PC-3 (cell line): ENCODE measurements at regions not wholly inside any gene's neighbourhood (a gene's known extent, or its start where the extent isn't known, plus 50 kb on each side); places are given as distances from the start of the nearest gene placed in this dataset.
A peak's percentile ranks its signal among the peaks of the same experiment; 100 is the strongest.

ENCODE experiments used
- ATAC-seq: fragments of 200-7000 bp; cut with Tn5 transposase; 2 replicates; pipeline ENCODE4 v1.9.1; 2020; ENCODE audit warnings: mild to moderate bottlenecking, moderate library complexity
- BruUV-seq: library from RNA; stranded (reverse); fragments of 400-500 nt; replicated peaks from 2 replicates; lab custom pipeline; 2021; lab: Mats Ljungman, UMichigan
- CTCF ChIA-PET: fragments of 300-600 bp; sonication (Branson Sonifier 250); formaldehyde crosslinking; loops from one replicate; lab custom pipeline; 2022; ENCODE audit warnings: antibody characterized with exemption; lab: Charles Lee
- POLR2A ChIA-PET: fragments of 300-600 bp; sonication (Branson Sonifier 250); formaldehyde crosslinking; loops from one replicate; lab custom pipeline; 2022; ENCODE audit warnings: antibody characterized with exemption; ENCODE audit not compliant: unreplicated experiment; lab: Charles Lee
- DNase-seq: peaks from one replicate; pipeline ENCODE4 v3.0.0-alpha.2; 2015
- H2AFZ ChIP-seq: fragments of 300-600 bp; sonication (generic); 2 replicates; pipeline ENCODE4 v1.6.0; 2016; ENCODE audit warnings: antibody characterized with exemption, low read length
- H3F3A ChIP-seq: fragments of 300-600 bp; sonication (generic); one replicate; pipeline ENCODE4 v1.6.0; 2017; ENCODE audit warnings: antibody characterized with exemption, low read length, control low read depth, mild to moderate bottlenecking; ENCODE audit not compliant: unreplicated experiment
- H3K27ac ChIP-seq: fragments of 300-600 bp; sonication (generic); 2 replicates; pipeline ENCODE4 v1.5.1; 2016; ENCODE audit warnings: mild to moderate bottlenecking, low read length
- H3K27me3 ChIP-seq: fragments of 300-600 bp; sonication (generic); 2 replicates; pipeline ENCODE4 v1.6.1; 2016; ENCODE audit warnings: low read length, mixed read lengths
- H3K36me3 ChIP-seq: fragments of 300-600 bp; sonication (generic); 2 replicates; pipeline ENCODE4 v1.6.1; 2016; ENCODE audit warnings: low read depth, mixed run types, low read length, mixed read lengths
- H3K4me1 ChIP-seq: fragments of 300-600 bp; sonication (generic); 2 replicates; pipeline ENCODE4 v1.5.1; 2016; ENCODE audit warnings: low read length; ENCODE audit not compliant: insufficient read depth
- H3K4me2 ChIP-seq: fragments of 300-600 bp; sonication (generic); 2 replicates; pipeline ENCODE4 v1.6.0; 2016; ENCODE audit warnings: low read length
- H3K4me3 ChIP-seq: fragments of 300-600 bp; sonication (generic); 2 replicates; pipeline ENCODE4 v1.5.1; 2016; ENCODE audit warnings: mild to moderate bottlenecking, low read length, mixed read lengths
- H3K79me2 ChIP-seq: fragments of 300-600 bp; sonication (generic); 2 replicates; pipeline ENCODE4 v1.6.1; 2017; ENCODE audit warnings: low read length, mixed read lengths
- H3K9ac ChIP-seq: fragments of 300-600 bp; sonication (generic); 2 replicates; pipeline ENCODE4 v1.6.0; 2016; ENCODE audit warnings: mild to moderate bottlenecking, low read length
- H3K9me2 ChIP-seq: fragments of 300-600 bp; sonication (generic); replicated peaks from 2 replicates; pipeline ENCODE4 v1.6.1; 2016; ENCODE audit warnings: mixed run types, low read length, mixed read lengths
- H3K9me3 ChIP-seq: fragments of 300-600 bp; sonication (generic); 2 replicates; pipeline ENCODE4 v1.6.1; 2016; ENCODE audit warnings: low read length, mixed read lengths
- H4K20me1 ChIP-seq: fragments of 300-600 bp; sonication (generic); 2 replicates; pipeline ENCODE4 v1.6.1; 2016; ENCODE audit warnings: low read length, mixed read lengths
- CTCF ChIP-seq: fragments of 300-600 bp; sonication (generic); conservative IDR thresholded peaks from 2 replicates; pipeline ENCODE4 v1.5.1; 2017; ENCODE audit warnings: antibody characterized with exemption, low read depth, mild to moderate bottlenecking, low read length
- EZH2 ChIP-seq: fragments of 300-600 bp; sonication (generic); IDR thresholded peaks from one replicate; pipeline ENCODE4 v1.6.1; 2017; ENCODE audit warnings: antibody characterized with exemption, mild to moderate bottlenecking, low read length; ENCODE audit not compliant: unreplicated experiment
- EZH2phosphoT487 ChIP-seq: fragments of 300-600 bp; sonication (generic); IDR thresholded peaks from 2 replicates; pipeline ENCODE4 v1.6.1; 2018; ENCODE audit warnings: mild to moderate bottlenecking, antibody characterized with exemption, low read length, borderline replicate concordance
- intact Hi-C: fragments of 100-400 bp; cut with micrococcal nuclease; formaldehyde crosslinking; loops from 2 replicates; pipeline ENCODE4 v1.9.0; 2023

DNA sequence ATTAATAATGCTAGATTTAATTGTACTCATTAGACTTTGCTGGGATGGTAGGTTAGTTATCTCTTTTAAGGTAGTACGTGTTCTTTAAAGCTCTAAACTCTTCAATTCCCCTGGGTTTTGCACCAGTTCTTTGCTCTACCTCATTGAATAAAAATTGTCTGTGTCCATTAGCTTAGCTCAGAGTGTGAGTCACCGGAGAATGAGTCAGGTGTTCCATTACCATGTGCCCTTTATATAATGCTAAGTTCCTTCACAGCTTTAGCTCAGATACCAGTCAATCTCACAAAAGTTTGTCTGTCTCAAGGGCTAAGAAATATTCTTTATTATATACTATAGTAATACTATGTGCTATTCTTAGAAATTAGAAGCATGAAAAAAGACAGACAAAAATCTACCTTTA lies 339.4 kb downstream of the PRELID2 start:
- H3K9me2 ChIP-seq = no peaks in the 10 kb centered on the region
- no peak overlapping the region for H3K4me3 ChIP-seq
- no peak overlapping the region for H3K9ac ChIP-seq
- H3K4me1 ChIP-seq = peaks cover 11% of the 10 kb centered on the region
- H4K20me1 ChIP-seq = no peaks in the 10 kb centered on the region
- H3K79me2 ChIP-seq = no peaks in the 10 kb centered on the region
- H3K36me3 ChIP-seq = no peaks in the 10 kb centered on the region
- H3K27me3 ChIP-seq = no peaks in the 10 kb centered on the region
- no peak overlapping the region for H2AFZ ChIP-seq
- ATAC-seq = peak; percentile 97
- ChIA-PET CTCF (no interaction called here), POLR2A (no interaction called here)
- BruUV-seq = no TSS peak
- H3K27ac ChIP-seq = peak overlapping the region; percentile 14; the same call in 1 of the 2 replicates
- no peak for TF ChIP-seq EZH2phosphoT487
- TF ChIP-seq EZH2 = no peak
- TF ChIP-seq CTCF = no peak
- no peak overlapping the region; the same call in 1 of the 2 replicates for H3K4me2 ChIP-seq
- DNase-seq = peak; percentile 76
- H3F3A ChIP-seq = no peaks in the 10 kb centered on the region
- H3K9me3 ChIP-seq = no peaks in the 10 kb centered on the region
- intact Hi-C loops = no loop called here

DNA sequence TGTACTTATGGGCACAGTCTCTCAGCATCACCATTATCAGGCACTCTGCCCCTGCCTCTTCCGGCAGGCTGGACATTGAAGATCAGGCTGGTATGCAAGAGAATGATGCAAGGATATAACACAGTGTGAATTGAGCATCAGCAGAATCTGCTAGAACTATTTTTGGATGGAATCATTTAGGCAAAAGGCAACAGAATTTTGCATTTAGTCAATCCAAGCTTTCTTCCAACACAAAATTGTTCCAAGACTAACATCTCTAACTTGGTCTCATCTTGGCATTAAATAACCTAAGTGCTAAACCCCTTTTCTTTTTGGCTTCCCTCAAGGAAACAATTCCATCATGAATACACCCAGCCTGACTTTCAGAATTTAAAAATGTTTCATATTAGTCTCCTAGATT lies 339.9 kb downstream of the PRELID2 start:
- H3K9ac ChIP-seq = no peak overlapping the region
- no peak overlapping the region for H3K4me3 ChIP-seq
- H3K36me3 ChIP-seq = no peaks in the 10 kb centered on the region
- ATAC-seq (no peak), DNase-seq (no peak)
- intact Hi-C loops = no loop called here
- H3K27ac ChIP-seq = no peak overlapping the region
- H3K79me2 ChIP-seq = no peaks in the 10 kb centered on the region
- CTCF ChIA-PET = no interaction called here
- no peaks in the 10 kb centered on the region for H3K9me2 ChIP-seq
- no peaks in the 10 kb centered on the region for H3K9me3 ChIP-seq
- POLR2A ChIA-PET = no interaction called here
- H3F3A ChIP-seq = no peaks in the 10 kb centered on the region
- no peak overlapping the region; the same call in 1 of the 2 replicates for H3K4me2 ChIP-seq
- no peak for TF ChIP-seq EZH2phosphoT487
- TF ChIP-seq EZH2 = no peak
- no peak for TF ChIP-seq CTCF
- peaks cover 11% of the 10 kb centered on the region for H3K4me1 ChIP-seq
- H3K27me3 ChIP-seq = no peaks in the 10 kb centered on the region
- BruUV-seq = no TSS peak
- no peaks in the 10 kb centered on the region for H4K20me1 ChIP-seq
- H2AFZ ChIP-seq = no peak overlapping the region

GRCh38 chr5:145493435-145493834 lies 341.7 kb downstream of the PRELID2 start:
- Histone ChIP-seq H3F3A (no peaks in the 10 kb centered on the region), H3K36me3 (no peaks in the 10 kb centered on the region), H3K9ac (no peak overlapping the region), H3K27ac (no peak overlapping the region), H2AFZ (no peak overlapping the region), H3K9me2 (no peaks in the 10 kb centered on the region), H3K4me2 (no peak overlapping the region), H3K4me3 (no peak overlapping the region), H3K79me2 (no peaks in the 10 kb centered on the region), H3K9me3 (no peaks in the 10 kb centered on the region), H3K27me3 (no peaks in the 10 kb centered on the region), H4K20me1 (no peaks in the 10 kb centered on the region), H3K4me1 (peaks cover 11% of the 10 kb centered on the region)
- ChIA-PET POLR2A (no interaction called here), CTCF (no interaction called here)
- intact Hi-C loops = no loop called here
- ATAC-seq (no peak), DNase-seq (no peak)
- TF ChIP-seq CTCF = no peak
- no peak for TF ChIP-seq EZH2
- no peak for TF ChIP-seq EZH2phosphoT487
- BruUV-seq = no TSS peak
